ENCODE measurements at regions not wholly inside any gene's neighbourhood (a gene's known extent, or its start where the extent isn't known, plus 50 kb on each side); places are given as distances from the start of the nearest gene placed in this dataset.

GRCh38 chr2:41004700-41005099 lies 552.8 kb upstream of the SLC8A1 start:
- CTCF ChIA-PET = no interaction called here
- ATAC-seq = no peak
- H3K9me3 ChIP-seq = no peaks in the 10 kb centered on the region
- WGBS (ENCODE audit: missing lambda C conversion rate) = 37% methylated on average over 2 of the region's 2 CpGs
- FAIRE-seq = no peak
- no peak for DNase-seq (ENCODE audit: low read depth in 1 of 2, low spot score in 1 of 2)
- POLR2A ChIA-PET = no interaction called here
- no peaks in the 10 kb centered on the region for H3K4me1 ChIP-seq
- H3K4me2 ChIP-seq = no peak overlapping the region
- TF ChIP-seq MAFK (IDR thresholded peaks at IDR 0.05; ENCODE audit: partially characterized antibody) (peak; percentile 71), EHMT2 (IDR thresholded peaks at IDR 0.05; ENCODE audit: low read depth) (no peak)
- no peak overlapping the region for H3K27ac ChIP-seq
- H3K4me3 ChIP-seq = no peak overlapping the region

GRCh38 chr2:41020358-41020757 lies 568.5 kb upstream of the SLC8A1 start:
- ATAC-seq = no peak
- Histone ChIP-seq H3K27ac (no peak overlapping the region), H3K4me3 (no peak overlapping the region), H3K4me1 (no peaks in the 10 kb centered on the region), H3K9me3 (no peaks in the 10 kb centered on the region), H3K4me2 (no peak overlapping the region)
- DNase-seq (ENCODE audit: low read depth in 1 of 2, low spot score in 1 of 2) = no peak
- WGBS (ENCODE audit: missing lambda C conversion rate) = 5% methylated on average over 1 of the region's 1 CpG
- POLR2A ChIA-PET = no interaction called here
- CTCF ChIA-PET = no interaction called here
- no peak for FAIRE-seq
- TF ChIP-seq FOSL2 (IDR thresholded peaks at IDR 0.05) = no peak
- no peak for TF ChIP-seq FOSL2 (CRISPR knock-in tag; IDR thresholded peaks at IDR 0.05)
- TF ChIP-seq CHD4 (IDR thresholded peaks at IDR 0.05; ENCODE audit: borderline replicate concordance) = no peak
- no peak for TF ChIP-seq FOXS1 (CRISPR knock-in tag; IDR thresholded peaks at IDR 0.05)
- no peak for TF ChIP-seq RFX5 (IDR thresholded peaks at IDR 0.05)
- TF ChIP-seq PHF8 (IDR thresholded peaks at IDR 0.05; ENCODE audit: borderline replicate concordance, low read depth) = no peak
- TF ChIP-seq CBX8 (IDR thresholded peaks at IDR 0.05) = no peak
- TF ChIP-seq ZFP36 (IDR thresholded peaks at IDR 0.05; ENCODE audit: borderline replicate concordance, partially characterized antibody) = no peak
- TF ChIP-seq PBX3 (IDR thresholded peaks at IDR 0.05) = no peak
- no peak for TF ChIP-seq JUNB (IDR thresholded peaks at IDR 0.05)
- TF ChIP-seq ZSCAN20 (CRISPR knock-in tag; IDR thresholded peaks at IDR 0.05) = no peak
- no peak for TF ChIP-seq HDAC2 (IDR thresholded peaks at IDR 0.05)
- no peak for TF ChIP-seq KDM1A (IDR thresholded peaks at IDR 0.05; ENCODE audit: low read depth)
- TF ChIP-seq BHLHE40 (IDR thresholded peaks at IDR 0.05; ENCODE audit: low read depth, low read length) = no peak

- H3K27ac ChIP-seq = no peak overlapping the region
- H3K4me1 ChIP-seq = no peaks in the 10 kb centered on the region
- H3K9me3 ChIP-seq = no peaks in the 10 kb centered on the region
- ChIA-PET POLR2A (no interaction called here), CTCF (no interaction called here)
- H3K4me3 ChIP-seq = no peak overlapping the region
- no peak overlapping the region for H3K4me2 ChIP-seq
- DNase-seq (ENCODE audit: low read depth in 1 of 2, low spot score in 1 of 2) = no peak
- WGBS (ENCODE audit: missing lambda C conversion rate) = 11% methylated on average over 3 of the region's 3 CpGs
- FAIRE-seq = no peak
- TF ChIP-seq SREBF2 (IDR thresholded peaks at IDR 0.05) (no peak), E2F6 (IDR thresholded peaks at IDR 0.05; ENCODE audit: borderline replicate concordance, low read depth) (no peak), GATA3 (IDR thresholded peaks at IDR 0.05; ENCODE audit: borderline replicate concordance) (no peak), CHD4 (IDR thresholded peaks at IDR 0.05; ENCODE audit: borderline replicate concordance) (no peak), NFE2L2 (conservative IDR thresholded peaks at IDR 0.05; ENCODE audit: low read length) (no peak), FOXS1 (CRISPR knock-in tag; IDR thresholded peaks at IDR 0.05) (no peak), BHLHE40 (IDR thresholded peaks at IDR 0.05; ENCODE audit: low read depth, low read length) (no peak), RAD21 (conservative IDR thresholded peaks at IDR 0.05 in 1 of 2, IDR thresholded peaks at IDR 0.05 in 1 of 2) (no peak), KDM1A (IDR thresholded peaks at IDR 0.05; ENCODE audit: low read depth) (no peak), MAFK (IDR thresholded peaks at IDR 0.05; ENCODE audit: partially characterized antibody) (no peak)
- no peak for ATAC-seq
Measured at GRCh38 chr2:41024816-41025215, 572.9 kb upstream of the SLC8A1 start.

- DNase-seq (ENCODE audit: low read depth in 1 of 2, low spot score in 1 of 2) (no peak), FAIRE-seq (no peak), ATAC-seq (no peak)
- H3K4me2 ChIP-seq = no peak overlapping the region
- no peaks in the 10 kb centered on the region for H3K4me1 ChIP-seq
- H3K27ac ChIP-seq = no peak overlapping the region
- WGBS (ENCODE audit: missing lambda C conversion rate) = 35% methylated on average over 1 of the region's 1 CpG
- no peak overlapping the region for H3K4me3 ChIP-seq
- ChIA-PET CTCF (no interaction called here), POLR2A (no interaction called here)
- no peaks in the 10 kb centered on the region for H3K9me3 ChIP-seq
- TF ChIP-seq ELK1 (IDR thresholded peaks at IDR 0.05; ENCODE audit: low read depth, low read length) = no peak
- no peak for TF ChIP-seq ESRRA (IDR thresholded peaks at IDR 0.05; ENCODE audit: borderline replicate concordance, low read length)
- no peak for TF ChIP-seq FOSL2 (IDR thresholded peaks at IDR 0.05)
- TF ChIP-seq FOSL2 (CRISPR knock-in tag; IDR thresholded peaks at IDR 0.05) = no peak
- TF ChIP-seq POLR2A (IDR thresholded peaks at IDR 0.05; ENCODE audit: low read length) = no peak
- no peak for TF ChIP-seq HMGXB4 (CRISPR knock-in tag; IDR thresholded peaks at IDR 0.05; ENCODE audit: borderline replicate concordance)
- no peak for TF ChIP-seq PBX3 (IDR thresholded peaks at IDR 0.05)
- no peak for TF ChIP-seq RARB (CRISPR knock-in tag; IDR thresholded peaks at IDR 0.05)
- no peak for TF ChIP-seq USF2 (IDR thresholded peaks at IDR 0.05)
Measured at GRCh38 chr2:41026613-41027012, 574.7 kb upstream of the SLC8A1 start.

Data from A549 (cell line).